Central memory CD8-positive, alpha-beta T cell (primary cell): ENCODE measurements at regions not wholly inside any gene's neighbourhood (a gene's known extent, or its start where the extent isn't known, plus 50 kb on each side); places are given as distances from the start of the nearest gene placed in this dataset.

Source experiments
- ATAC-seq: fragments of 150-1000 bp; cut with Tn5 transposase; replicated peaks from 2 replicates; pipeline ENCODE4 v1.10.0; 2022; ENCODE audit warnings: mild to moderate bottlenecking, moderate FRiP score, moderate number of reproducible peaks; ENCODE audit not compliant: poor library complexity, severe bottlenecking; ENCODE audit errors: extremely low read depth
- DNase-seq, 2 donors: peaks; one replicate each; pipeline ENCODE4 v3.0.0; 2021; ENCODE audit warnings: low spot score in 2 of 2
- H3K27ac Mint-ChIP-seq: one replicate; pipeline ENCODE4 v1.8.0; 2022; ENCODE audit warnings: low read depth, mild to moderate bottlenecking, moderate library complexity, mixed read lengths
- H3K27me3 Mint-ChIP-seq: one replicate; pipeline ENCODE4 v1.8.0; 2022; ENCODE audit warnings: mixed read lengths
- H3K36me3 Mint-ChIP-seq: one replicate; pipeline ENCODE4 v1.8.0; 2022; ENCODE audit warnings: mild to moderate bottlenecking, moderate library complexity, mixed read lengths; ENCODE audit not compliant: insufficient read depth
- H3K4me1 Mint-ChIP-seq: one replicate; pipeline ENCODE4 v1.8.0; 2022; ENCODE audit warnings: mixed read lengths
- H3K4me3 Mint-ChIP-seq: one replicate; pipeline ENCODE4 v1.8.0; 2022; ENCODE audit warnings: mild to moderate bottlenecking, moderate library complexity, mixed read lengths
- H3K9me3 Mint-ChIP-seq: one replicate; pipeline ENCODE4 v1.8.0; 2022; ENCODE audit warnings: mixed read lengths

DNA sequence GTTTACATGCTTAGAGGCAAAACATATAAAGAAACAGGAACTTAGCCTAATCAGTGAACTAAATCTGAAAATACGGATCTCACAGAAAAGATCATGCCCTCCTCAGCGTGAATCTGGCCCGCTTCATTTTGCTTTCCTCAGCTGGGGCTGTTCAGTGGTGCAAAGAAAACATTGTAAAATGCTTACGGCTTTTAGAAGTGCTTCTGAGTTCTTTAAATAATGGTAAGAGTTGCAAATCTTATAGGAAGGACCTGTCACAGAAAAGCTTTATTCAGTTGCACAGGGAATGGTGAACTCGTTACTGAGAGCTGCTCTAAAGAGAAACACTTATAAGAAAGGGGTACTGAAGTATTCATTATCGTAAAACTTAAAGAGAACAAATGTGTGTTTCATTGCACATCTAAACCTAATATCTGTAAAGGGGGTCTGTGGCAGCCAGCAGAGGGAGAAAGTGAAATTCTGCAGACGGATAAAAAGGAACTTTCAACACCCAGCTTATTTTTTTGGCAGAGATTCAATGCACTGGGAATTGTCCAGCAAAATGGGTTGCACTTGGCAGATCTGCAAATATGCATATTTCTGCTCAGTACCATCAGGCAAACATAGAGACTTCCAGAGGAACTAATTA is 139.2 kb upstream of the ANK2 start:
- DNase-seq = no peak
- H3K27ac Mint-ChIP-seq = no peak overlapping the region
- H3K9me3 Mint-ChIP-seq = no peaks in the 10 kb centered on the region
- ATAC-seq = no peak
- H3K36me3 Mint-ChIP-seq = no peaks in the 10 kb centered on the region
- H3K4me1 Mint-ChIP-seq = peaks cover 4% of the 10 kb centered on the region
- H3K27me3 Mint-ChIP-seq = no peaks in the 10 kb centered on the region
- no peak overlapping the region for H3K4me3 Mint-ChIP-seq

DNA sequence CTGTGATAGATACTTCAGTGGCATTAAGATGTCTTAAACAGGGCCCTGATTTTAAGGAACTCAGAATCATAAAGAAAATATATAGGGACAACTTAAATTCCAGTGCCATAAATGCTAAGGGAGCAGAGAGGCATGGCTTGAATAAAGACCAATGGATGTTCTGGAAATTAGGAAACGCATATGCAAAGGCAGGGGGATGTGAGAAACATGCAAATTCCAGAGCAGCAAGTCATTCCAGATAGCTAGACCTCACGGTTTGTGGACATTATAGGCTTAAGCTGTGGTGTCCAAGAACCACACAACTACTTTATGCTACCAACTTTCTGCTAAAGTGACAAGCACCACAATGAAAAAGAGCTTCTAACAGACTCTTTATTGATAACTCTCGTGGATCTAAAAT is 132.6 kb upstream of the ANK2 start:
- Mint-ChIP-seq H3K4me3 (no peak overlapping the region), H3K27me3 (no peaks in the 10 kb centered on the region), H3K36me3 (no peaks in the 10 kb centered on the region), H3K27ac (no peak overlapping the region), H3K9me3 (no peaks in the 10 kb centered on the region), H3K4me1 (no peaks in the 10 kb centered on the region)
- ATAC-seq = no peak
- DNase-seq = no peak

DNA sequence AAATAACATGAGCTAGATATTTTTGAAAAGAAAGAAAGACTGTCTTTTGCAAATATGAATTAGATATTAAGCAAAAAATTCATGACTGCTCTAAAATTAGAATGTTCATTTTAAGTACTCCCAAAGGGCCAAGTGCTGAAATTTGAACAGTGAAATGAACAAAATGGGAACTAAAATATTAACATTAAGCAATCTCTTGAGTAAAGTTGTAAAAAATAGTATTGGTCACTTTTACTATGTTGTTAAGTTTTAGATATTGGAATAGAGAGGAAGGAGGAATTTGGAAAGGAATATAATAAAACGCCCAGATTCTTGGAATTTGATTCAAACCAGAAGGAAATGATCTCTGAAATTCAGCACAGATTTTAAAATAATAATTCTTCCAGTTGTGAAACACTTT is 125.9 kb upstream of the ANK2 start:
- H3K27me3 Mint-ChIP-seq = no peaks in the 10 kb centered on the region
- H3K9me3 Mint-ChIP-seq = no peaks in the 10 kb centered on the region
- DNase-seq (no peak), ATAC-seq (no peak)
- no peak overlapping the region for H3K4me3 Mint-ChIP-seq
- H3K4me1 Mint-ChIP-seq = no peaks in the 10 kb centered on the region
- H3K36me3 Mint-ChIP-seq = no peaks in the 10 kb centered on the region
- no peak overlapping the region for H3K27ac Mint-ChIP-seq

DNA sequence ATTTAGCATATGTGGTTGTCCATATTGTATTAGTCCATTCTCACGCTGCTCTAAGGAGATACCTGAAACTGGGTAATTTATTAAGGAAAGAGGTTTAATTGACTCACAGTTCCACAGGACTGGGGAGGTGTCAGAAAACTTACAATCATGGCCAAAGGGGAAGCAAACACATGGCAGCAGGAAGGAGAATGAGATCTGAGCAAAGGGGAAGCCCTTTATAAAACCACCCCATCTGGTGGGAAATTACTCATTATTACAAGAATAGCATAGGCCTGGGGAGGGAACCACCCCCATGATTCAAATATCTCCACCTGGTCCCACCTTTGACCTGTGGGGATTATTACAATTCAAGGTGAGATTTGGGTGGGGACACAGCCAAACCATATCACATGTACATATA is 122.6 kb upstream of the ANK2 start:
- Mint-ChIP-seq H3K27me3 (peaks cover 20% of the 10 kb centered on the region), H3K9me3 (no peaks in the 10 kb centered on the region), H3K4me3 (no peak overlapping the region), H3K4me1 (no peaks in the 10 kb centered on the region), H3K36me3 (no peaks in the 10 kb centered on the region), H3K27ac (no peak overlapping the region)
- DNase-seq (no peak), ATAC-seq (no peak)

GRCh38 chr4:112927544-112927943 is 121.9 kb upstream of the ANK2 start:
- H3K36me3 Mint-ChIP-seq = no peaks in the 10 kb centered on the region
- no peak for DNase-seq
- no peak overlapping the region for H3K27ac Mint-ChIP-seq
- no peaks in the 10 kb centered on the region for H3K9me3 Mint-ChIP-seq
- H3K4me1 Mint-ChIP-seq = no peaks in the 10 kb centered on the region
- peaks cover 20% of the 10 kb centered on the region for H3K27me3 Mint-ChIP-seq
- H3K4me3 Mint-ChIP-seq = no peak overlapping the region
- ATAC-seq = no peak

DNA sequence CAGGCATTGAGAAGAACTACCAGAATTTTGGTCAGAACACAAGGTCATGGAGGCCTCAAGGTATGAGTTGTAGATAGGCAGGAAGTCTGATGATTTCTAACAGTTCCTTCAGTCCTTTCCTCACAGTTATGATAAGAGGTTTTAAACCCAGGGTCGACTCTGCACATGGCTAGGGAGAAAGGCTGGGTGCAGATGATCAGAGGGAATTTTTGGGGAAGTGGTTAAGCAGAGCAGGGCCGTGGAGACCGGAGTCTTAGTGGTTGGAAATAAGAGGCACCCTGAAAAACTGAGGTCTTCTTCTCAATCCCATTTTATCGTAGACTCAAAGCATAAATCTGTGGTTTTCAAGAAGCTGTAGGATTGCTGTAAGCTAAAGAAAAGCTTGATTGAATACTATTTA is 118.5 kb upstream of the ANK2 start:
- DNase-seq (no peak), ATAC-seq (no peak)
- Mint-ChIP-seq H3K27me3 (peaks cover 36% of the 10 kb centered on the region), H3K4me3 (no peak overlapping the region), H3K4me1 (no peaks in the 10 kb centered on the region), H3K9me3 (no peaks in the 10 kb centered on the region), H3K36me3 (no peaks in the 10 kb centered on the region), H3K27ac (no peak overlapping the region)

DNA sequence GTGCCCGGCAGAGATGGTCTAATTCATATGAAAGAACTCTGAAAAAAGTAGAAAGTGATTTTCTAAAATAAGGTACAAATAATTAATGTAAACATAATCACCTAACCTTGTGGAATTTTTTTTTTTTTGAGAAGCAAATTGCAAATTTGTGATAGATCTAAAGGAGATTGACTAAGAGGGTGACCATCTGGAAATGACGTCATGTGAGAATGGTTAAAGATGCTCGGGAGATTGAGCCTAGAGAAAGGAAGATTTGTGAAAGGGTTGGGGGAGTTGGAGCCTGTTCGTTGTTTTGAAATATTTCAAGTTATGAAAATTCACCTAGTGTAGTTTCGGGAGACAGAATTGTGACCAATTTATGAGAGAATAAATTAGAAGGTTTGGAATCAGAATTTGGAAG is 115.7 kb upstream of the ANK2 start:
- no peak for DNase-seq
- ATAC-seq = no peak
- Mint-ChIP-seq H3K9me3 (no peaks in the 10 kb centered on the region), H3K4me1 (no peaks in the 10 kb centered on the region), H3K27me3 (peaks cover 36% of the 10 kb centered on the region), H3K36me3 (no peaks in the 10 kb centered on the region), H3K4me3 (no peak overlapping the region), H3K27ac (no peak overlapping the region)

- H3K36me3 Mint-ChIP-seq = no peaks in the 10 kb centered on the region
- DNase-seq (no peak), ATAC-seq (no peak)
- H3K4me1 Mint-ChIP-seq = no peaks in the 10 kb centered on the region
- no peak overlapping the region for H3K27ac Mint-ChIP-seq
- peaks cover 25% of the 10 kb centered on the region for H3K27me3 Mint-ChIP-seq
- no peaks in the 10 kb centered on the region for H3K9me3 Mint-ChIP-seq
- H3K4me3 Mint-ChIP-seq = no peak overlapping the region
Observed at GRCh38 chr4:112938461-112939058, 110.9 kb upstream of the ANK2 start.

DNA sequence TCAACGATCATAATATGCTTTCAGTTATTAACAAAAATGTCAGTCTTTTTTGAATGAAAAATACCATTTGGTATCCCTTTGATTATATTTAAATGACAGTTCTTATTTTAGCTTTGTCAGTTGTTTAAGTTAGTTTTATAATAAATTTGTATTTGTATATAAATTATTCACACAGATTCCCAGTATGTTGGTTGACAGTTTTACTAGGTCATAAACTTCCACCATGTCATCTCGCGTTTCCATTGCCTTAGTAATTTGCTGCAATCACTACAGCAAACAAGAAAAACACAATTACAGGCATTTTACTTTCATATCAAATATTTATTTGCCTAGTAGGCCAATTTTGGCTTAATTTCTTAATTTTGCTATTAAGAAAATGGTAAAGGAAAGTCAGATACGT is 109.6 kb upstream of the ANK2 start:
- Mint-ChIP-seq H3K27ac (no peak overlapping the region), H3K36me3 (no peaks in the 10 kb centered on the region), H3K27me3 (peaks cover 13% of the 10 kb centered on the region), H3K4me3 (no peak overlapping the region), H3K9me3 (no peaks in the 10 kb centered on the region), H3K4me1 (no peaks in the 10 kb centered on the region)
- DNase-seq (no peak), ATAC-seq (no peak)

DNA sequence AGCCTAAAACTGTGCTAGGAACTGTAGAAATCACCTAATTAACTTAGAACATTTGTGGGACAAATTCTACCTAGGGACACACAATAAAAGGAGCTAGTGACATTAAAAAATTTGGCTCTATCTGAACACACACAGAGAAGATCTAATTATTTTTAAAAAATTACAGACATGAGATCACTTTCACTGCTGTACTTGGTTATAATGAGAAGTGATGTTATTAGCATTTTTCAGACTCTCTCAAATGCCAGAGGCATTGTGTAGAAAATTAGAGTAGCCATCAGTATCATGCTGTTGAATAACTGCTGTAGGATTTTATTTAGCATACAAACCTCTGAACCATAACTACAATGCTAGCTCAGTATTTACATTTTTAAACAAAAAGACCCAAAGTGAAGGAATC is 109.1 kb upstream of the ANK2 start:
- no peaks in the 10 kb centered on the region for H3K4me1 Mint-ChIP-seq
- no peak overlapping the region for H3K4me3 Mint-ChIP-seq
- no peaks in the 10 kb centered on the region for H3K9me3 Mint-ChIP-seq
- peaks cover 9% of the 10 kb centered on the region for H3K27me3 Mint-ChIP-seq
- no peak for ATAC-seq
- DNase-seq = no peak
- no peak overlapping the region for H3K27ac Mint-ChIP-seq
- no peaks in the 10 kb centered on the region for H3K36me3 Mint-ChIP-seq

DNA sequence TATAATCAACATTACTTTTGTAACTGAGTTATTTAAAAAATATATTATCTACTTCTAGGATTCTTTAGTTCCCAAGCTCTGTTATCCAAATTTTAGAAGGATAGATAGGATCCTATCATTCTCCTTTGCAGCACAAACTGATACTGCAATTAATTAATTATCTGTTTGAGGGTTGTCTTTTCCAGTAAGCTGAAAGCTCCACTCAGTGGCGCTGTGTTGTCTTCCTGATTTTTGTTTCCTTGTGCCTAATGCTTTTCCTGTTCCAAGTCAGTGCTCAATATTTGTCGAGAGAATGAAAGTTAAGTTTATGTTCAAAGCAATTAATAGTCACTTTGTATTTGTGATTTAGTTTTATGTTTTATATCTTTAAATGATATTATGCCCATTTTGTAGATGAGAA is 107.4 kb upstream of the ANK2 start:
- DNase-seq (no peak), ATAC-seq (no peak)
- Mint-ChIP-seq H3K36me3 (no peaks in the 10 kb centered on the region), H3K27ac (no peak overlapping the region), H3K4me1 (no peaks in the 10 kb centered on the region), H3K27me3 (peaks cover 9% of the 10 kb centered on the region), H3K9me3 (no peaks in the 10 kb centered on the region), H3K4me3 (no peak overlapping the region)

DNA sequence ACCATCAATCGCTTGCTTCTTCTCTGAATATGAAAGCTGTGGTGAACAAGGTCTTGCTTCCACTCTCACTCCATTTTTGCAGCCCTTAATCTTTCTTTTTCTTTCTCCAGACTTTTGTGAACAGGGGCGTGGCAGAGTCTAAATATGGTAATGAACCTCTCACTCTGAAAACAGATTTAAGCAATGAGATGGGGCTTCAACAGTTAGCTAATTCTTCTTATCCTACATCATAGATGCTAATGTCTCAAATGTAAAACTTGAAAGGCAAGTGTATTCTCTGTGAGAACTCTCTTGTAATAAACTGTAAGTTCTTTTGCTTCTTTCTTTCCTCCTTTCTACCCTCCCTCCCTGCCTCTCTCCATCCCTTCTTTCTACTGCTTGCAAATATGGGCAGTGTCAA is 106.5 kb upstream of the ANK2 start:
- ATAC-seq (no peak), DNase-seq (no peak)
- Mint-ChIP-seq H3K27ac (no peak overlapping the region), H3K9me3 (no peaks in the 10 kb centered on the region), H3K27me3 (peaks cover 9% of the 10 kb centered on the region), H3K4me1 (no peaks in the 10 kb centered on the region), H3K36me3 (no peaks in the 10 kb centered on the region), H3K4me3 (no peak overlapping the region)

DNA sequence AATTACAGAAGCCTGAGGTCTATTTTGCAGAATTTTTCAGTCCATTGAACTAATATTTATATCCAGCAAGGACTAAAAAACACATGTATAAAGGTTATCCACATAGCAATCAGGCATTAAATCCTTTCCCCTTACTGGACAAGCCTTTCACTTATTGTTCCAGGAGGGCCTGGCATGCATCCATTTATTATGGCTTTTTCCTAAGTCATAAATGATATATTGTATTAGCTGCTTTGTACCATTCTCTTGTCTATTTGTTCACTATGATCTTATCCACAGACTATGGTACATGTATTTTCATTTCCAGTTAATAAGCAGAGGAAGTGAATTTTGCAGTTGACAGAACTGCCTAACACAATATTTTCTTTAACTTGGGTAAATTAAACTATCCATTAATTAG is 105.4 kb upstream of the ANK2 start:
- H3K27ac Mint-ChIP-seq = no peak overlapping the region
- DNase-seq (no peak), ATAC-seq (no peak)

More for the DNA sequence above, 105.4 kb upstream of the ANK2 start:
- H3K36me3 Mint-ChIP-seq = no peaks in the 10 kb centered on the region
- H3K27me3 Mint-ChIP-seq = peaks cover 9% of the 10 kb centered on the region
- H3K9me3 Mint-ChIP-seq = no peaks in the 10 kb centered on the region
- H3K4me1 Mint-ChIP-seq = no peaks in the 10 kb centered on the region
- no peak overlapping the region for H3K4me3 Mint-ChIP-seq
